B cell (primary cell): ENCODE measurements at regions not wholly inside any gene's neighbourhood (a gene's known extent, or its start where the extent isn't known, plus 50 kb on each side); places are given as distances from the start of the nearest gene placed in this dataset.

Experiments
- ATAC-seq: fragments of 200-7000 bp; cut with Tn5 transposase; one replicate; pipeline ENCODE4 v1.10.0; 2021; ENCODE audit warnings: low read depth, mild to moderate bottlenecking, moderate number of reproducible peaks, moderate library complexity
- CTCF ChIA-PET: fragments of 350-600 bp; sonication (Branson Sonifier 250); formaldehyde crosslinking; loops from one replicate; lab custom pipeline; 2021; ENCODE audit warnings: antibody characterized with exemption, inconsistent platforms; lab: Charles Lee
- POLR2A ChIA-PET: fragments of 350-600 bp; sonication (Branson Sonifier 250); formaldehyde crosslinking; loops from one replicate; lab custom pipeline; 2021; ENCODE audit warnings: antibody characterized with exemption; lab: Charles Lee
- DNase-seq: peaks from one replicate; pipeline ENCODE4 v3.0.0; 2013
- H2AFZ ChIP-seq: 2 replicates; pipeline ENCODE4 v1.6.1; 2012; ENCODE audit warnings: mild to moderate bottlenecking, low read depth, low read length; ENCODE audit not compliant: insufficient read depth, poor library complexity, severe bottlenecking
- H3K27ac ChIP-seq, 2 donors: 1 replicate in 1 of 2; 2 replicates in 1 of 2; pipeline ENCODE4 v1.5.1; 2012 to 2013; ENCODE audit warnings: low read length in 2 of 2, mild to moderate bottlenecking in 2 of 2, moderate library complexity in 1 of 2
- H3K27me3 ChIP-seq, 4 experiments: fragments of 200-600 bp in 1 of 4; sonication (generic) in 1 of 4; replicated peaks in 1 of 4; 1 replicate in 2 of 4; 2 replicates in 2 of 4; pipeline versions ENCODE4 v1.6.1 to v1.7.0; 2013 to 2016; ENCODE audit warnings: low read length in 3 of 4, mild to moderate bottlenecking in 2 of 4, mixed read lengths in 1 of 4, moderate library complexity in 1 of 4; ENCODE audit not compliant: insufficient read depth in 4 of 4, control insufficient read depth in 3 of 4; ENCODE audit errors: control extremely low read depth in 1 of 4
- H3K36me3 ChIP-seq, 2 experiments: replicated peaks in 1 of 2; 1 replicate in 1 of 2; 2 replicates in 1 of 2; pipeline versions ENCODE4 v1.6.1 to v1.7.1; 2013; ENCODE audit warnings: low read length in 1 of 2; ENCODE audit not compliant: insufficient read depth in 2 of 2, control insufficient read depth in 1 of 2; ENCODE audit errors: control extremely low read depth in 1 of 2, extremely low read depth in 1 of 2
- H3K4me1 ChIP-seq, 2 donors: fragments of 200-600 bp in 1 of 2; sonication (generic) in 1 of 2; 1 replicate in 1 of 2; 2 replicates in 1 of 2; pipeline versions ENCODE4 v1.5.1 to v1.6.1; 2013 to 2017; ENCODE audit warnings: low read length in 2 of 2; ENCODE audit not compliant: control insufficient read depth in 2 of 2, insufficient read depth in 2 of 2
- H3K4me2 ChIP-seq: replicated peaks from 2 replicates; pipeline ENCODE3; 2012; ENCODE audit warnings: mild to moderate bottlenecking, low read depth, low read length; ENCODE audit not compliant: poor library complexity, severe bottlenecking
- H3K4me3 ChIP-seq, 5 experiments: fragments of 200-600 bp in 1 of 5; sonication (generic) in 1 of 5; 1 replicate in 3 of 5; 2 replicates in 2 of 5; pipeline versions ENCODE4 v1.5.1 to v1.7.0; 2011 to 2016; ENCODE audit warnings: low read length in 4 of 5, mild to moderate bottlenecking in 4 of 5, low read depth in 2 of 5, control low read depth in 1 of 5, moderate library complexity in 1 of 5; ENCODE audit not compliant: insufficient read depth in 1 of 5; ENCODE audit errors: control extremely low read depth in 1 of 5, extremely low read depth in 1 of 5
- H3K79me2 ChIP-seq: fragments of 200-600 bp; sonication (generic); one replicate; pipeline ENCODE4 v1.6.0; 2016; ENCODE audit warnings: low read length; ENCODE audit not compliant: control insufficient read depth, insufficient read depth
- H3K9ac ChIP-seq: fragments of 200-600 bp; sonication (generic); 2 replicates; pipeline ENCODE4 v1.6.1; 2017; ENCODE audit warnings: mild to moderate bottlenecking, low read length, moderate library complexity
- H3K9me3 ChIP-seq, 3 donors: one replicate each; pipeline versions ENCODE4 v1.6.1 to v1.7.1; 2013; ENCODE audit warnings: low read length in 2 of 3; ENCODE audit not compliant: control insufficient read depth in 2 of 3, insufficient read depth in 1 of 3; ENCODE audit errors: control extremely low read depth in 1 of 3
- H4K20me1 ChIP-seq: 2 replicates; pipeline ENCODE4 v1.6.0; 2012; ENCODE audit warnings: mild to moderate bottlenecking, low read length; ENCODE audit not compliant: insufficient read depth, control insufficient read depth, poor library complexity, severe bottlenecking
- H3K27ac Mint-ChIP-seq: one replicate; pipeline ENCODE4 v1.8.0; 2021; ENCODE audit warnings: mixed read lengths
- H3K27me3 Mint-ChIP-seq: one replicate; pipeline ENCODE4 v1.8.0; 2021; ENCODE audit warnings: mixed read lengths
- H3K4me1 Mint-ChIP-seq: one replicate; pipeline ENCODE4 v1.8.0; 2021; ENCODE audit warnings: mixed read lengths
- H3K4me3 Mint-ChIP-seq: one replicate; pipeline ENCODE4 v1.8.0; 2021; ENCODE audit warnings: mixed read lengths
- H3K9me3 Mint-ChIP-seq: one replicate; pipeline ENCODE4 v1.8.0; 2022; ENCODE audit warnings: mixed read lengths; ENCODE audit not compliant: insufficient read depth
- CTCF ChIP-seq: fragments of 200-600 bp; IDR thresholded peaks from one replicate; pipeline ENCODE4 v1.8.0; 2022; ENCODE audit warnings: antibody characterized with exemption, mild to moderate bottlenecking
- EZH2 ChIP-seq: IDR thresholded peaks from 2 replicates; pipeline ENCODE4 v1.6.1; 2012; ENCODE audit warnings: borderline replicate concordance, low read depth, mild to moderate bottlenecking, moderate library complexity, low read length; ENCODE audit not compliant: insufficient read depth, poor library complexity, severe bottlenecking
- WGBS: methylation state at CpG from one replicate; pipeline ENCODE4 v1.1.5; 2013; ENCODE audit warnings: missing lambda C conversion rate; ENCODE audit not compliant: insufficient coverage; 5-methylcytosine and 5-hydroxymethylcytosine counted together
- intact Hi-C: fragments of 100-400 bp; cut with micrococcal nuclease; formaldehyde crosslinking; loops from one replicate; pipeline ENCODE4 v1.10.0; 2022

DNA sequence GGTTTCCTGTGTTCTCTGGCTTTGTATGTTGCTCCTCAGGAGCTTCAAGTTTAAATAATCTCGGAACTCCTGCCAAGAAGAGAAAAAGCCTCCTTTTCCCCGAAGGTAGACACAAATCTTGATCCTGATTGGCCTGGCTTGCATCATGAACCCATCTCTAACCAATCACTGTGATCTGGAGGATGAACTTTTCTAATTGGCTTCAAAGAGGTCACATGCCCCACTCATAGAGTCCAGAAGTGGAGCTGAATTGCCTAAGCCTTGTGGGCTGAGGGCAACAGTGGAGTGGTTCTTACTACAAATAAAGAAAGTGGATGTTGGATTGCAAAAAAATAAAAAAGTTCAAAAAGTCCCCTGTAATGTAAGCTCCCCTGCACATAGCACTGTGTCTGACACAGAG, 245.9 kb downstream of the MID1IP1 start:
- no peak for TF ChIP-seq EZH2
- no peak for TF ChIP-seq CTCF
- intact Hi-C loops, result no loop called here
- H3K27ac Mint-ChIP-seq, result no peak overlapping the region

DNA sequence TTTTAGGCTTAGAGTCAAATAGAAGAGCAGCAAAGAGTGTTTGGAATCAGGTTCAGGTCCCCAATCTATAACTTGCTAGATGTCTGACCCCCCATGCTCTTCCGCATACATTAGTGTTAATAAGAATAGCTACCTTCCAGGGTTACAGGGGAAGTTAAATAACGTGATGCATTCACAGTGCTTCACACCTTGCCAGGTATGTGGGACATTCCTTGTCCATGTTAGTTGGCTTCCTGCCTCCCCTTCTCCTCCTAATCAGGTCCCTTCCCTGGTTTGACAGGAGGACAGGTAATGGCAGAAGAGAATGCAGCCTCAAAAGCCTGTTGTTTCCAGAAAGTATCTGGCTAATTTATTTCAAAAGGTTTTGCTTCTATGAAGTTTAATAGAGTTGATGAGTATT, 248.7 kb downstream of the MID1IP1 start:
- no peak overlapping the region for H3K4me3 Mint-ChIP-seq
- H2AFZ ChIP-seq, result no peak overlapping the region
- H3K27ac ChIP-seq, result no peak overlapping the region
- TF ChIP-seq EZH2 (no peak), CTCF (no peak)
- ChIA-PET POLR2A (no interaction called here), CTCF (no interaction called here)
- H3K9me3 ChIP-seq, result no peaks in the 10 kb centered on the region
- no peaks in the 10 kb centered on the region for H3K4me1 Mint-ChIP-seq
- no peak overlapping the region for H3K4me3 ChIP-seq
- no peaks in the 10 kb centered on the region for H3K4me1 ChIP-seq
- ATAC-seq (no peak), DNase-seq (no peak)
- H3K27ac Mint-ChIP-seq, result no peak overlapping the region
- peaks cover 6% of the 10 kb centered on the region for H3K27me3 Mint-ChIP-seq
- no peaks in the 10 kb centered on the region for H3K79me2 ChIP-seq
- no peaks in the 10 kb centered on the region for H4K20me1 ChIP-seq
- H3K9ac ChIP-seq, result no peak overlapping the region
- H3K27me3 ChIP-seq, result no peaks in the 10 kb centered on the region
- no CpG with 5 or more reads among the region's 2 CpGs for WGBS
- H3K36me3 ChIP-seq, result no peaks in the 10 kb centered on the region
- no peaks in the 10 kb centered on the region for H3K9me3 Mint-ChIP-seq
- intact Hi-C loops, result no loop called here
- no peak overlapping the region for H3K4me2 ChIP-seq

More for the DNA sequence above, 245.9 kb downstream of the MID1IP1 start:
- H3K4me3 ChIP-seq, result no peak overlapping the region
- H3K4me1 ChIP-seq, result no peaks in the 10 kb centered on the region
- H3K9me3 Mint-ChIP-seq, result no peaks in the 10 kb centered on the region
- H2AFZ ChIP-seq, result no peak overlapping the region
- peaks cover 6% of the 10 kb centered on the region for H3K27me3 Mint-ChIP-seq
- DNase-seq (no peak), ATAC-seq (no peak)
- H3K4me3 Mint-ChIP-seq, result no peak overlapping the region
- no CpG with 5 or more reads among the region's 2 CpGs for WGBS
- no peaks in the 10 kb centered on the region for H4K20me1 ChIP-seq
- H3K79me2 ChIP-seq, result no peaks in the 10 kb centered on the region
- H3K4me2 ChIP-seq, result no peak overlapping the region
- ChIA-PET CTCF (no interaction called here), POLR2A (no interaction called here)
- no peak overlapping the region for H3K9ac ChIP-seq
- no peak overlapping the region for H3K27ac ChIP-seq
- no peaks in the 10 kb centered on the region for H3K4me1 Mint-ChIP-seq
- H3K27me3 ChIP-seq, result peaks cover 0 to 3% (median 0%) of the 10 kb centered on the region in 4 experiments
- no peaks in the 10 kb centered on the region for H3K9me3 ChIP-seq
- H3K36me3 ChIP-seq, result no peaks in the 10 kb centered on the region
